Muscle layer of colon (tissue), 2 donors: ENCODE measurements at regions not wholly inside any gene's neighbourhood (a gene's known extent, or its start where the extent isn't known, plus 50 kb on each side); places are given as distances from the start of the nearest gene placed in this dataset.

Experiments
- H3K27ac ChIP-seq: one replicate; pipeline ENCODE4 v1.7.0; 2013; ENCODE audit warnings: low read depth, mild to moderate bottlenecking, low read length, moderate library complexity
- H3K27me3 ChIP-seq, 2 donors: one replicate each; pipeline ENCODE4 v1.7.0; 2013; ENCODE audit warnings: low read length in 2 of 2, mild to moderate bottlenecking in 2 of 2; ENCODE audit not compliant: insufficient read depth in 2 of 2, control insufficient read depth in 1 of 2
- H3K36me3 ChIP-seq: one replicate; pipeline ENCODE4 v1.7.0; 2013; ENCODE audit warnings: mild to moderate bottlenecking, low read length; ENCODE audit not compliant: insufficient read depth
- H3K4me1 ChIP-seq: one replicate; pipeline ENCODE4 v1.7.0; 2013; ENCODE audit warnings: mild to moderate bottlenecking, low read length; ENCODE audit not compliant: insufficient read depth
- H3K4me3 ChIP-seq, 2 donors: one replicate each; pipeline ENCODE4 v1.7.0; 2013; ENCODE audit warnings: low read length in 2 of 2, low read depth in 1 of 2, mild to moderate bottlenecking in 1 of 2, moderate library complexity in 1 of 2
- H3K9ac ChIP-seq: one replicate; pipeline ENCODE4 v1.7.0; 2013; ENCODE audit warnings: low read length
- H3K9me3 ChIP-seq: one replicate; pipeline ENCODE4 v1.7.0; 2013; ENCODE audit warnings: mild to moderate bottlenecking, low read length
- donor health status: abdominal sarcoma.
- donor health status: Adenocarcinoma of cecum.

DNA sequence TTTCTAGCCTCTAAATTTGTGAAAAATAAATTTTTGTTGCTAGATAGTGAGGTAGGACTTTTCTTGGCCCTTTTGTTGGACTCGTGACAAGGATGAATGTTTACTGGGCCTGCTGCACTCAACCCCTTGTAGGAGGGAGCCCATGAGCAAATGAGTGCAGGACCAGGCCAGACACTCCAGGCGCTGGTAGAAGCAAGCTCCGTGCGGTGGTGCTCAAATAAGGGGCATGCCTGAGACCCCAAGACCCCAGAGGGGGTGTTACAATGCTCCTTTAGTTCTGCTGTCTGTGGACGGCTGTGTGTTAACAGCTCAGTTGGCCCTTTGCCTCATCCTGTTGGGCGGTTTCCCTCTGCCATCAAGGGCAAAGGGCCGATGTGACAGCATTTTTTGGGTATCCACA is 1195.3 kb upstream of the PHF14 start:
- no peaks in the 10 kb centered on the region for H3K4me1 ChIP-seq
- no peaks in the 10 kb centered on the region for H3K9me3 ChIP-seq

DNA sequence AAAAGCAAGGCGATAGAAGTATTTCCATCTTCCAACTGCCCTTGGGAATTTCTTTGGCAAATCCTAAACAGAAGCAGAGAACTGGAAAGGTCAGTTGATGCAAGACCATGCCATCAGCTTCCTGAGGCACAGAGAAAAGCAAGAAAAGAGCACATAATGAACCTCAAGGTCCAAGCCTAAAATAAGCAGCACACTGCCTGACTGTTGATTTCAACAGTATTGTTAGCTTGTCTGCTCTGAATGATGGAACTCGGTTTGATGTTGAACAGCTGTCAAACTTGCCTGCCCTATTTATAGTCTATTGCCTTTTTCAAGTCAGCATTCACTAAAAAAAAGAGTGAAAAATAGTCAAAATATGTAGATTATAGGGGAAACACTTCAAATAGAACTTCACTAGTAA is 1192.0 kb upstream of the PHF14 start:
- no peak overlapping the region for H3K4me3 ChIP-seq
- H3K9ac ChIP-seq, result no peak overlapping the region
- H3K27ac ChIP-seq, result no peak overlapping the region
- no peaks in the 10 kb centered on the region for H3K9me3 ChIP-seq
- no peaks in the 10 kb centered on the region for H3K36me3 ChIP-seq
- no peaks in the 10 kb centered on the region for H3K4me1 ChIP-seq
- no peaks in the 10 kb centered on the region for H3K27me3 ChIP-seq

More for the DNA sequence above, 1195.3 kb upstream of the PHF14 start:
- Histone ChIP-seq H3K36me3 (no peaks in the 10 kb centered on the region), H3K9ac (no peak overlapping the region), H3K27ac (no peak overlapping the region), H3K27me3 (no peaks in the 10 kb centered on the region), H3K4me3 (no peak overlapping the region)

DNA sequence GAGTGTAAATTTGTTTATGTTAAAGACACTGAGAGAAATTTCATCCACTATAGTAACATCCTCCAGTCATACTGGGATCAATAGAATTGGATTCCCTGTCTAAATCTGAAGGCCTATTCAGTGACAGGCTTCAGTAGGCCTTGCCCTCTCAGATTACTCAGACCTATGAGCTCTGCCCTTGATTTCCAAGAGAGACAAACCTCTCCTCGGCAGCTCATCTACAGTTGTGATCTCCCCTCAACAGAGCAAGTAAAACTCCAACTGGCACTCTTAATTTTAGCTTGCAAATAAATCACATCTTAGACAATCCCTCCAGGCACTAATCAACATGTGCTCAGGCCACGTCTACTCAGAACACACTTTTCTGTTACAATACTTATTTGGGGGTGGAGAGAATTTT is 1191.4 kb upstream of the PHF14 start:
- H3K9ac ChIP-seq, result no peak overlapping the region
- H3K36me3 ChIP-seq, result no peaks in the 10 kb centered on the region
- H3K27ac ChIP-seq, result no peak overlapping the region
- H3K4me3 ChIP-seq, result no peak overlapping the region
- H3K4me1 ChIP-seq, result no peaks in the 10 kb centered on the region
- no peaks in the 10 kb centered on the region for H3K9me3 ChIP-seq
- no peaks in the 10 kb centered on the region for H3K27me3 ChIP-seq

DNA sequence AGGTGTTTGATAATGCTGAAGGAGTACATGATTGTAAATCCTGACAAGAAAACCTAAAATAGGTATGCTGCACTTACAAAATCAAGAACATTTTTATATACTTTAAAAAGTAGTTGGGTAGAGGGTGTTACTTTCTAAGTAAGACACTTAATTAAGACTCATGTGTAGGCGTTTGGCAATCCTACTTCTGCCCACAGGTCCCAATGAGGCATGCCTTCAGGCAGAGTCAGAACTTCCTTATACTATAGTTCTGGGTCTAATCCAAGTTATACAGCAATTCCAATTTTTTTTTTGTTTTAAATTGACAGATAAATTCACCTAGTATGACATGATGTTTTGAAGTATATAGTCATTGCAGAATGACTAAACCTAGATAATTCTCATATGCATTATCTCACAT is 1188.5 kb upstream of the PHF14 start:
- no peaks in the 10 kb centered on the region for H3K4me1 ChIP-seq
- no peak overlapping the region for H3K27ac ChIP-seq

DNA sequence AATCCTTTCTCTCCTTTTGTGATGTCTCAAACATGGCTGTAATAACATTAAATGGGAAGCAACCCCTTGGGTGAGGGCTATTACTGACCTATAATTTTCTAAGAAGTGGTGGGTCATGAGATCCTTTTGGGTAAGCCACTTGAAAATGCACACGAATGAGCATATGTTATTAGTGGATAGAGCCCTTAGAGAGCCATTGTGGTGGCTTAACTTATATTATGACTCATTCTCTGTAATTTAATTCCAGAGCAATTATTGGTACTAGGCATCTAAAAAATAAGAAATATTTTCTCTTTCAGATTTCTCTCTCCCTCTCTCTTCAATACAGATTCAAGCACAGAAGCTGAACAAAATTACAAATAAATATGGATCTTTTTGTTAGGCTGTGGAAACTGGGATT is 1177.4 kb upstream of the PHF14 start:
- Histone ChIP-seq H3K9ac (no peak overlapping the region), H3K4me3 (no peak overlapping the region), H3K36me3 (no peaks in the 10 kb centered on the region), H3K9me3 (no peaks in the 10 kb centered on the region), H3K27ac (no peak overlapping the region), H3K27me3 (no peaks in the 10 kb centered on the region), H3K4me1 (no peaks in the 10 kb centered on the region)

More for the DNA sequence above, 1188.5 kb upstream of the PHF14 start:
- H3K9me3 ChIP-seq, result no peaks in the 10 kb centered on the region
- H3K27me3 ChIP-seq, result no peaks in the 10 kb centered on the region
- no peak overlapping the region for H3K9ac ChIP-seq
- H3K4me3 ChIP-seq, result no peak overlapping the region
- no peaks in the 10 kb centered on the region for H3K36me3 ChIP-seq

DNA sequence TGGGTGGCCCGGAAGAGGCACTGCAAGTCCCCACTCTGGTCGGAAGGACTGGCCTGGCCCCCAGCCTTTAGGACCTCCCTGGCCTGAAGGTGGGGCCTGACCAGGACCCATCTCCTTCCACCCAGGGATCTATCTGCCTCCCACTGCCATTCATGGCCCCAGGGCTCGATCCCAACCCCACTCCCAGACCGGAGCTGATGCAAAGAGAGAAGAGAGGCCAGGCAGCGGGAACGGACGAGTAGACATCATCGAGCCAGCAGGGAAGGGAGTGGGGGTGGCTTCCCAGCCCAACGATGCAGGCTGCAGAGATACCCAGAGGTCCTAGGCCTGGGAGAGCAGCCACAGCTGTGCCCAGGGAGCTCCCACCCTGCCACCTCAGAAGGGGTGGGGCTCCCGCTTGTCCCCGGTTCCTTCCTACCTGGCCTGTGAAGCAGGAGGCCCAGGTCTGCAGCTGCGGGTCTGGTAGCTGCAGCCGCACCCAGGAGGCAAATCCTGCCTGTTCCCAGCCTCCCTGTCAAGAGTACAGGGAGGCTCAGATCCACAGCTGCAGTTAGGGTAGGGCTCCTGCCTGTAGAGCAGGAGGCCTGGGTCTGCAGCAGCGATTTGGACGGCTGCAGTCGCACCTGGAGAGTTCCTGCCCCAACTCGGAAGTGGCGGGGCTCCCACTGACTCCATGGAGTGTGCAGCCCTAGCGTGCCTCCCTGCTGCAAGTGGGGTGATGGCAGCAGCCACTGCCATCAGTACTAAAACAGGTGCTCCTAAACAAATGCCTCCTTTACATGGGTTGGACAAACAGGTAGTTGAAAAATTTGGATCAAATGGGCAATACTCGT is 1151.0 kb upstream of the PHF14 start:
- Histone ChIP-seq H3K36me3 (no peaks in the 10 kb centered on the region), H3K9ac (no peak overlapping the region)

DNA sequence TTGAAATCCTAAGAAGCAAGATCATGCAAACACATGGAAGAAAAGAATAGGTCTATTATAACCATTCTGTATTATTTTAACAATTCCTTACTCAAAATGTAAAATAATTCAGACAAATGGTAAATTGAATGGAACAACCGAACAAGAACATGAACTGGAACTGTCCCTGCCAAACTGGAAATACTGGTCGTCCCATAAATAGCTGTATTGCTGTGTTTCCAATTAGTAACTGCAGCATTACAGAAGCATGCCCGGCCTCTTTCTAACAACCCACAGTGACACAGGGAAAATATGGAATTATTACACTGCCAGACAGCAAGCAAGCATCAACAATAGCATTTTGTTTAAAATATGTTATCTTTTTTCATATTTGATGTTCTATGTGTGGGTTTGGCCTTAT is 1138.5 kb upstream of the PHF14 start:
- Histone ChIP-seq H3K27me3 (no peaks in the 10 kb centered on the region), H3K27ac (no peak overlapping the region), H3K4me3 (no peak overlapping the region)

More for the DNA sequence above, 1151.0 kb upstream of the PHF14 start:
- Histone ChIP-seq H3K27me3 (no peaks in the 10 kb centered on the region), H3K4me3 (no peak overlapping the region), H3K9me3 (no peaks in the 10 kb centered on the region), H3K27ac (no peak overlapping the region), H3K4me1 (no peaks in the 10 kb centered on the region)

DNA sequence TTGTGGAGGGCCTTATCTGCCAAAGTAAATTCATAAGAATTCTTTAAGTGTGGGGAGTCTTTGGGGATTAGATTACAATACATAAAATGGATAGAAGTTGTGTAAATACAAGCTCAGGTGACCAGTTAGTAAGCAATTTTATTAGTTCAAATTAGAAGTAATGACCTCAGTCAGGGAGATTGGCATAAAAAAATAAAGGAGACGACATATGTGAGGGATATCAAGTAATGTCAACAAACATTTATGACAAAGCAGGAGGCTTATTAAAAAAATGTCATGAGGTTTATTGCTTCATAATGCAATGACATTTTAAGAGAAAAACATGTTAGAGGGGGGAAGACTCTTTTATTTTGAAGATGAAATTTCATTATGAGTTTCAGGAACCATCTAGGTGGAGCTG is 1137.0 kb upstream of the PHF14 start:
- Histone ChIP-seq H3K4me1 (no peaks in the 10 kb centered on the region), H3K4me3 (no peak overlapping the region), H3K27me3 (no peaks in the 10 kb centered on the region)

More for the DNA sequence above, 1138.5 kb upstream of the PHF14 start:
- H3K36me3 ChIP-seq, result no peaks in the 10 kb centered on the region
- H3K9me3 ChIP-seq, result no peaks in the 10 kb centered on the region
- H3K9ac ChIP-seq, result no peak overlapping the region
- no peaks in the 10 kb centered on the region for H3K4me1 ChIP-seq

DNA sequence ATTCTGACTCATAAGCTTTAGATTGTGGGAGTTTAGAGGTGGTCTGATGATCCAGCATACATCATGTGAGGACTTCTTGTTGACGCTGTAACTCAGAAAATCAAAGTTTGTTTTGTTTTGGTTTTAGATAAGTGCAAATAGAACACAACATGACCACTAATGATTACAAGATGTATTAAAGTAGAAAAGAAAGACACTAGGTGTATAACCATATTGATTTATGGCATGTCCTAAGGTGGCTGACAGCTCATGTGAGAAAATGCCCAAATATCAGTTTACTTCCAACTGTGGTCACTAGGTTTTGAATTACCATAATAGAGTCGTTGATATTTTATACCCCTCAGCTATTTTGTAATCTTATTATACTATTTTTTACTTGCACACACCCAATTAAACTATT is 1131.4 kb upstream of the PHF14 start:
- H3K4me1 ChIP-seq, result no peaks in the 10 kb centered on the region
- no peak overlapping the region for H3K27ac ChIP-seq
- no peak overlapping the region for H3K4me3 ChIP-seq
- no peaks in the 10 kb centered on the region for H3K9me3 ChIP-seq
- no peaks in the 10 kb centered on the region for H3K27me3 ChIP-seq
- H3K9ac ChIP-seq, result no peak overlapping the region
- no peaks in the 10 kb centered on the region for H3K36me3 ChIP-seq

More for the DNA sequence above, 1137.0 kb upstream of the PHF14 start:
- Histone ChIP-seq H3K9ac (no peak overlapping the region), H3K9me3 (no peaks in the 10 kb centered on the region), H3K36me3 (no peaks in the 10 kb centered on the region), H3K27ac (no peak overlapping the region)

DNA sequence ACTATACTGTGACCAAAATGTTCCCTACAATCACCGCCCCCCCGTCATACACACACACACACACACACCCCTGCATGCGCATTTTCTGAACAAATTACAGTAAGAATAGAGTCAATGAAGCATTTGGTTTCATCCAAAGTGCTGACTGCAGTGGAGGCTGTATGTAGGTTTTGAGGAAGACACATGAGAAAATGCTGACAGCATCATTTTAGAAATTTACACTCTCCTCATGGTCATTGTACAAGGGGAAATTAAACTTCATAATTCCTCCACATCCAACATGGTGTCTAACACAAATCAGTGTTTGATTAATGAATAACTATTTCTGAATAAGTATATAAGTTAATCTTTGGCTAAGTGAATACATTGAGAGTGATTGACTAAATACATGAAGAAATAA is 1126.8 kb upstream of the PHF14 start:
- no peak overlapping the region for H3K9ac ChIP-seq
- no peaks in the 10 kb centered on the region for H3K27me3 ChIP-seq
- no peak overlapping the region for H3K27ac ChIP-seq
- no peaks in the 10 kb centered on the region for H3K9me3 ChIP-seq
- H3K4me3 ChIP-seq, result no peak overlapping the region
- H3K4me1 ChIP-seq, result no peaks in the 10 kb centered on the region
- no peaks in the 10 kb centered on the region for H3K36me3 ChIP-seq

DNA sequence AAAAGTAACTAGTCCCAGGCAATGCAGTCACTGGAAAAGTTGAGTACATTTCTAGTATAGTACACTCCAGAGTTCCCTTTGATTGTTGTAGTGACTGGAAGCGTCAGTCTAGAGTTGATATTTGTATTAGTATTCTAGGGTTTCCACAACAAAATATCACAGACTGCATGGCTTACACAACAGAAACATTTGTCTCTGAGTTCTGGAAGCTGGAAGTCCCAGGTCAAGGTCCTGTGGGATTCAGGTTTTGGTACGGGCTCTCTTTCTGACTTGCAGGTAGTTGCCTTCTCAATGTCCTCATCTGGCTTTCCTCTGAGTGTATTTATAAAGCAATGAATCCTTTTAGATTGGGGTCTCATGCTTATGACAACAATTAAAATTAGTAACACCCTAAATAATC is 1119.1 kb upstream of the PHF14 start:
- H3K9me3 ChIP-seq, result no peaks in the 10 kb centered on the region
- H3K4me3 ChIP-seq, result no peak overlapping the region
- no peaks in the 10 kb centered on the region for H3K36me3 ChIP-seq
- no peaks in the 10 kb centered on the region for H3K27me3 ChIP-seq
- no peaks in the 10 kb centered on the region for H3K4me1 ChIP-seq
- no peak overlapping the region for H3K27ac ChIP-seq
- no peak overlapping the region for H3K9ac ChIP-seq

DNA sequence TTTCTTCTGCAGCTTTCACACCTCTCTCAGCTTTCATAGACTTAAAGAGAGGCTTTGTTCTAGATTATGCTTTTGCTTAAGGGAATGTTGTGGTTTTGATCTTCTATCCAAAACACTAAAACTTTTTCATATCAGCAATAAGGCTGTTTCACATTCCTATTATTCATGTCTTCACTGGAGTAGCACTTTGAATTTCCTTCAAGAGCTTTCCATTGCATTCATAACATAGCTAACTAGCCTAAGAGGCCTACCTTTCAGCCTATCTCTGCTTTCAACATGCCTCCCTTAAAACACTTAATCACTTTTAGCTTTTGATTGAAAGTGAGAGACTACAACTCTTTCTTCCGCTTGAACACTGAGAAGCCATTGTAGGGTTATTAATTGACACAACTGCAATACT is 1117.0 kb upstream of the PHF14 start:
- Histone ChIP-seq H3K27ac (no peak overlapping the region), H3K9me3 (no peaks in the 10 kb centered on the region)

More for the DNA sequence above, 1117.0 kb upstream of the PHF14 start:
- no peaks in the 10 kb centered on the region for H3K27me3 ChIP-seq
- no peaks in the 10 kb centered on the region for H3K4me1 ChIP-seq
- no peak overlapping the region for H3K9ac ChIP-seq
- H3K36me3 ChIP-seq, result no peaks in the 10 kb centered on the region
- H3K4me3 ChIP-seq, result no peak overlapping the region
